ENCODE measurements at regions not wholly inside any gene's neighbourhood (a gene's known extent, or its start where the extent isn't known, plus 50 kb on each side); places are given as distances from the start of the nearest gene placed in this dataset.

- Histone ChIP-seq H3K4me3 (no peak overlapping the region), H3K4me1 (no peaks in the 10 kb centered on the region), H3K27me3 (no peaks in the 10 kb centered on the region), H3K36me3 (no peaks in the 10 kb centered on the region), H3K27ac (no peak overlapping the region), H3K9me3 (no peaks in the 10 kb centered on the region)
- FAIRE-seq: no peak
- TF ChIP-seq, protein P1, sequence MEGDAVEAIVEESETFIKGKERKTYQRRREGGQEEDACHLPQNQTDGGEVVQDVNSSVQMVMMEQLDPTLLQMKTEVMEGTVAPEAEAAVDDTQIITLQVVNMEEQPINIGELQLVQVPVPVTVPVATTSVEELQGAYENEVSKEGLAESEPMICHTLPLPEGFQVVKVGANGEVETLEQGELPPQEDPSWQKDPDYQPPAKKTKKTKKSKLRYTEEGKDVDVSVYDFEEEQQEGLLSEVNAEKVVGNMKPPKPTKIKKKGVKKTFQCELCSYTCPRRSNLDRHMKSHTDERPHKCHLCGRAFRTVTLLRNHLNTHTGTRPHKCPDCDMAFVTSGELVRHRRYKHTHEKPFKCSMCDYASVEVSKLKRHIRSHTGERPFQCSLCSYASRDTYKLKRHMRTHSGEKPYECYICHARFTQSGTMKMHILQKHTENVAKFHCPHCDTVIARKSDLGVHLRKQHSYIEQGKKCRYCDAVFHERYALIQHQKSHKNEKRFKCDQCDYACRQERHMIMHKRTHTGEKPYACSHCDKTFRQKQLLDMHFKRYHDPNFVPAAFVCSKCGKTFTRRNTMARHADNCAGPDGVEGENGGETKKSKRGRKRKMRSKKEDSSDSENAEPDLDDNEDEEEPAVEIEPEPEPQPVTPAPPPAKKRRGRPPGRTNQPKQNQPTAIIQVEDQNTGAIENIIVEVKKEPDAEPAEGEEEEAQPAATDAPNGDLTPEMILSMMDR (IDR thresholded peaks at IDR 0.05): no peak
- 70 to 79% methylated on average over 6 of the region's 6 CpGs for WGBS, 2 donors
- ATAC-seq: no peak
- intact Hi-C loops (cut with DNase I): no loop called here
- no peak for DNase-seq
Observed at GRCh38 chr12:24696800-24697199, 252.1 kb downstream of the BCAT1 start.

- intact Hi-C loops (cut with DNase I): no loop called here
- H3K9me3 ChIP-seq: no peaks in the 10 kb centered on the region
Observed at GRCh38 chr12:24695657-24696329, 253.1 kb downstream of the BCAT1 start.

GRCh38 chr12:24695103-24695502 lies 253.8 kb downstream of the BCAT1 start:
- H3K36me3 ChIP-seq: no peaks in the 10 kb centered on the region
- no peak overlapping the region for H3K27ac ChIP-seq
- no peak overlapping the region for H3K4me3 ChIP-seq
- no peak for ATAC-seq
- no peak for FAIRE-seq
- DNase-seq: no peak
- H3K27me3 ChIP-seq: no peaks in the 10 kb centered on the region
- TF ChIP-seq, protein P1 (IDR thresholded peaks at IDR 0.05): no peak
- 82 to 83% methylated on average over 4 of the region's 4 CpGs for WGBS, 2 donors
- no peaks in the 10 kb centered on the region for H3K9me3 ChIP-seq
- intact Hi-C loops (cut with DNase I): no loop called here
- H3K4me1 ChIP-seq: no peaks in the 10 kb centered on the region

More at GRCh38 chr12:24695657-24696329, 253.1 kb downstream of the BCAT1 start:
- DNase-seq: no peak
- TF ChIP-seq, protein P1 (IDR thresholded peaks at IDR 0.05): no peak
- Histone ChIP-seq H3K4me3 (no peak overlapping the region), H3K4me1 (no peaks in the 10 kb centered on the region), H3K36me3 (no peaks in the 10 kb centered on the region), H3K27me3 (no peaks in the 10 kb centered on the region), H3K27ac (no peak overlapping the region)
- no peak for FAIRE-seq
- 55 to 76% methylated on average over 3 of the region's 3 CpGs for WGBS, 2 donors
- ATAC-seq: no peak

GRCh38 chr12:24688601-24689000 lies 260.3 kb downstream of the BCAT1 start:
- ATAC-seq: no peak
- intact Hi-C loops (cut with DNase I): no loop called here
- FAIRE-seq: no peak
- Histone ChIP-seq H3K36me3 (no peaks in the 10 kb centered on the region), H3K4me3 (no peak overlapping the region), H3K27me3 (no peaks in the 10 kb centered on the region), H3K9me3 (no peaks in the 10 kb centered on the region), H3K27ac (no peak overlapping the region), H3K4me1 (no peaks in the 10 kb centered on the region)
- DNase-seq: no peak
- TF ChIP-seq, protein P1 (IDR thresholded peaks at IDR 0.05): no peak
- 80 to 90% methylated on average over 6 of the region's 6 CpGs for WGBS, 2 donors

DNA sequence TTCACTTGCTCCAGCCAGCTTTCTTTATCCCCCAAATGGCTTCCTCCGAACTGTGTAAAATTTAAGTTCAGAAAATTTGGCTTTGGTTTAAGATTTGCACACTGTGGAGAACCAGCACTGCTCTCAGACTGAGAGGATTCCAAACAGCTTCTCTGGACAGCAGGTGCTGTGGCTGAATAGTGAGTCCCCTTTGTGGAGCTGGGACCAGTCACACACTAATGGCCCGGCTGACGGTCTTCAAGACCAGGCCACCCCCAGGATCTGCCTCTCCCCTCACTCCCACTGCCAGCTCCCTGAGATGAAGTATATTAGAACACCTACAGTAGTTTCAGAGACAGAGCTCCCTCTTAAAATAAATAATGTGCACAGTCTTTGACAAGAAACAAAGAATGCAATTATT lies 267.3 kb downstream of the BCAT1 start:
- FAIRE-seq (no peak), ATAC-seq (no peak), DNase-seq (no peak)
- no peak overlapping the region for H3K27ac ChIP-seq
- no peak overlapping the region for H3K4me3 ChIP-seq
- TF ChIP-seq, protein P1 (IDR thresholded peaks at IDR 0.05): no peak
- no peaks in the 10 kb centered on the region for H3K4me1 ChIP-seq
- H3K9me3 ChIP-seq: no peaks in the 10 kb centered on the region
- intact Hi-C loops (cut with DNase I): no loop called here
- 87 to 89% methylated on average over 3 of the region's 3 CpGs for WGBS, 2 donors
- H3K27me3 ChIP-seq: no peaks in the 10 kb centered on the region
- no peaks in the 10 kb centered on the region for H3K36me3 ChIP-seq

Measured in pancreas (tissue), 10 donors.